ENCODE measurements at regions not wholly inside any gene's neighbourhood (a gene's known extent, or its start where the extent isn't known, plus 50 kb on each side); places are given as distances from the start of the nearest gene placed in this dataset.

DNA sequence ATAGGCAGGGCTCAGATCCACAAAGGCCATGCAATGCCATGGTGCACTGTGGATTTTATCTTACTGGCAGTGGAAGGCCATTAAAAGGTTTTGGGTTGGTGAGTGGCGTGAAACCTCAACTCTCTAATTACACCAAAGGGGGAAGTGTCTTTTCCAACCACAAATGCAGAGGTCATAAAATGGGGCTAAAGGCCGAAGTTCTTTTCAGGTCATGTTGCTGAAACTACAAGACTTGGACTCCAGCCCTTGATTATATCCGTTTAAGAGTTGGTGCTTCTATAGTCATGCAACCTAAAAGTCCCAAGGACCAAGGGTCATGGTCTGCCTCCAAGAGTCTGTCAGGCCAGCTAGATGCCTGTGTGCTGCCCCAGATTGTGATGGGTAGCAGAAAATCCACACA lies 434.3 kb downstream of the RAB38 start:
- no peaks in the 10 kb centered on the region for H3K9me2 ChIP-seq (replicated peaks; ENCODE audit: low read depth, low read length)
- H3K9me3 ChIP-seq (ENCODE audit: insufficient read depth, low read depth, low read length): no peaks in the 10 kb centered on the region
- no peaks in the 10 kb centered on the region for H4K20me1 ChIP-seq (ENCODE audit: insufficient read depth, low read length, poor library complexity, severe bottlenecking)
- H3K9ac ChIP-seq (ENCODE audit: low read depth, low read length, poor library complexity, severe bottlenecking): no peak overlapping the region
- peak overlapping the region; percentile 25 for H3K4me3 ChIP-seq (ENCODE audit: low read length, poor library complexity, severe bottlenecking)
- H3K36me3 ChIP-seq (ENCODE audit: insufficient read depth, low read length): no peaks in the 10 kb centered on the region
- H3K27me3 ChIP-seq (ENCODE audit: insufficient read depth, low read length, poor library complexity, severe bottlenecking): no peaks in the 10 kb centered on the region
- H3K79me2 ChIP-seq (ENCODE audit: insufficient read depth, low read length): no peaks in the 10 kb centered on the region
- peaks cover 38% of the 10 kb centered on the region for H3K4me1 ChIP-seq (ENCODE audit: insufficient read depth, low read length, poor library complexity, severe bottlenecking)
- no peak for TF ChIP-seq EZH2phosphoT487 (IDR thresholded peaks at IDR 0.05; ENCODE audit: borderline replicate concordance)
- TF ChIP-seq, protein P1, sequence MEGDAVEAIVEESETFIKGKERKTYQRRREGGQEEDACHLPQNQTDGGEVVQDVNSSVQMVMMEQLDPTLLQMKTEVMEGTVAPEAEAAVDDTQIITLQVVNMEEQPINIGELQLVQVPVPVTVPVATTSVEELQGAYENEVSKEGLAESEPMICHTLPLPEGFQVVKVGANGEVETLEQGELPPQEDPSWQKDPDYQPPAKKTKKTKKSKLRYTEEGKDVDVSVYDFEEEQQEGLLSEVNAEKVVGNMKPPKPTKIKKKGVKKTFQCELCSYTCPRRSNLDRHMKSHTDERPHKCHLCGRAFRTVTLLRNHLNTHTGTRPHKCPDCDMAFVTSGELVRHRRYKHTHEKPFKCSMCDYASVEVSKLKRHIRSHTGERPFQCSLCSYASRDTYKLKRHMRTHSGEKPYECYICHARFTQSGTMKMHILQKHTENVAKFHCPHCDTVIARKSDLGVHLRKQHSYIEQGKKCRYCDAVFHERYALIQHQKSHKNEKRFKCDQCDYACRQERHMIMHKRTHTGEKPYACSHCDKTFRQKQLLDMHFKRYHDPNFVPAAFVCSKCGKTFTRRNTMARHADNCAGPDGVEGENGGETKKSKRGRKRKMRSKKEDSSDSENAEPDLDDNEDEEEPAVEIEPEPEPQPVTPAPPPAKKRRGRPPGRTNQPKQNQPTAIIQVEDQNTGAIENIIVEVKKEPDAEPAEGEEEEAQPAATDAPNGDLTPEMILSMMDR (conservative IDR thresholded peaks at IDR 0.05; ENCODE audit: low read length): no peak
- 0 out of 2 replicates have a peak overlapping the region, but pooled peaks have one; percentile 8 for H2AFZ ChIP-seq (ENCODE audit: low read length)
- no peaks in the 10 kb centered on the region for H3F3A ChIP-seq (ENCODE audit: low read depth)
- H3K4me2 ChIP-seq (ENCODE audit: low read depth, low read length, poor library complexity, severe bottlenecking): peak overlapping the region; percentile 66

DNA sequence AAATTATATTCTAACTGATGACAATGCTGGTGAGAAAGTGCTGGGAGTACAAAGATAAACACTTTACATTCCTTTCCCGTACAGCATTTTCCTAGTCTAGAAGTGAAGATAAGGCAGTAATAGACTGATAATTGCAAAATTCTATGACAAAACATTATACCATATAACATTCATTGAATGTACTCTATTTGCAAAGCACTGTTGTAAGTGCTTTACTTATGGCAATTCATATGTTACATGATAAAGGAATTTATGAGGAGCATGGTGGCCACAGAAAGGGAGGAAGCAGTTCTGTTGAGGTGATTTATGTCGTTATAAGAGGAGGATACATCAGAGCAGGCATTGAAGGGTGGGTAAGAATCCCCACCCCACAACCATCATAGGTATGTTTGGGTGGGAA lies 434.8 kb downstream of the RAB38 start:
- Histone ChIP-seq H2AFZ (ENCODE audit: low read length) (no peak overlapping the region), H3K36me3 (ENCODE audit: insufficient read depth, low read length) (no peaks in the 10 kb centered on the region), H3K79me2 (ENCODE audit: insufficient read depth, low read length) (no peaks in the 10 kb centered on the region), H3K9me2 (replicated peaks; ENCODE audit: low read depth, low read length) (no peaks in the 10 kb centered on the region), H3K9ac (ENCODE audit: low read depth, low read length, poor library complexity, severe bottlenecking) (no peak overlapping the region), H3K27me3 (ENCODE audit: insufficient read depth, low read length, poor library complexity, severe bottlenecking) (no peaks in the 10 kb centered on the region), H3F3A (ENCODE audit: low read depth) (no peaks in the 10 kb centered on the region), H3K9me3 (ENCODE audit: insufficient read depth, low read depth, low read length) (no peaks in the 10 kb centered on the region), H3K4me3 (ENCODE audit: low read length, poor library complexity, severe bottlenecking) (peak overlapping the region; percentile 25), H4K20me1 (ENCODE audit: insufficient read depth, low read length, poor library complexity, severe bottlenecking) (no peaks in the 10 kb centered on the region), H3K4me1 (ENCODE audit: insufficient read depth, low read length, poor library complexity, severe bottlenecking) (peaks cover 38% of the 10 kb centered on the region), H3K4me2 (ENCODE audit: low read depth, low read length, poor library complexity, severe bottlenecking) (peak overlapping the region; percentile 66)
- TF ChIP-seq, protein P1 (conservative IDR thresholded peaks at IDR 0.05; ENCODE audit: low read length): no peak
- TF ChIP-seq EZH2phosphoT487 (IDR thresholded peaks at IDR 0.05; ENCODE audit: borderline replicate concordance): no peak

DNA sequence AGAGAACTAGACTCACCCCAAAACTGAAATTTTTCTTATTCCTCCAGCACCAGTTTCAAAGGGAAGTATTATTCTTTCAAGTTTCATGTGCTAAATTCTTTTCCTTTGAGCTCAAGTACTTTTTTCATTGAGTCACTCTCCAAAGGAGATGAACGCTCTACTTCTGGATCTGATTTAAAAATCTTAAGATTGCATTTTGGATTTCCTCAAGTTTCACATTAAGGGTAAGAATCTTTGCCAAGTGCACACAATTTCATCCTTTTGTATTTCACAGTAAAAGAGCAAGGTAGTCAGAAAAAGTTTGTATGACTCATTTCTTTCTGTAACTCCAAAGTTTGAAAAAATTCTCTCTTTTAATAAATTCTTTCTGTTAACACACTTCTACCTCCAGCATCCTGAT lies 435.5 kb downstream of the RAB38 start:
- Histone ChIP-seq H3K4me1 (ENCODE audit: insufficient read depth, low read length, poor library complexity, severe bottlenecking) (peaks cover 38% of the 10 kb centered on the region), H3K36me3 (ENCODE audit: insufficient read depth, low read length) (no peaks in the 10 kb centered on the region), H3K27me3 (ENCODE audit: insufficient read depth, low read length, poor library complexity, severe bottlenecking) (no peaks in the 10 kb centered on the region), H3K9ac (ENCODE audit: low read depth, low read length, poor library complexity, severe bottlenecking) (no peak overlapping the region), H3F3A (ENCODE audit: low read depth) (no peaks in the 10 kb centered on the region), H3K79me2 (ENCODE audit: insufficient read depth, low read length) (no peaks in the 10 kb centered on the region), H3K4me3 (ENCODE audit: low read length, poor library complexity, severe bottlenecking) (peak overlapping the region; percentile 41), H2AFZ (ENCODE audit: low read length) (peak overlapping the region; percentile 25; the same call in 1 of the 2 replicates), H3K4me2 (ENCODE audit: low read depth, low read length, poor library complexity, severe bottlenecking) (peak overlapping the region; percentile 66), H3K9me3 (ENCODE audit: insufficient read depth, low read depth, low read length) (no peaks in the 10 kb centered on the region), H3K9me2 (replicated peaks; ENCODE audit: low read depth, low read length) (no peaks in the 10 kb centered on the region), H4K20me1 (ENCODE audit: insufficient read depth, low read length, poor library complexity, severe bottlenecking) (no peaks in the 10 kb centered on the region)
- no peak for TF ChIP-seq EZH2phosphoT487 (IDR thresholded peaks at IDR 0.05; ENCODE audit: borderline replicate concordance)
- TF ChIP-seq, protein P1 (conservative IDR thresholded peaks at IDR 0.05; ENCODE audit: low read length): no peak
